NCI-H82 treated with DMSO at 0.1 percent for 48 hours (cell line): ENCODE measurements at regions not wholly inside any gene's neighbourhood (a gene's known extent, or its start where the extent isn't known, plus 50 kb on each side); places are given as distances from the start of the nearest gene placed in this dataset.

Experiments
- DNase-seq: peaks from one replicate; lab custom pipeline; 2025; ENCODE audit not compliant: unreplicated experiment; lab: John Stamatoyannopoulos, UW

DNA sequence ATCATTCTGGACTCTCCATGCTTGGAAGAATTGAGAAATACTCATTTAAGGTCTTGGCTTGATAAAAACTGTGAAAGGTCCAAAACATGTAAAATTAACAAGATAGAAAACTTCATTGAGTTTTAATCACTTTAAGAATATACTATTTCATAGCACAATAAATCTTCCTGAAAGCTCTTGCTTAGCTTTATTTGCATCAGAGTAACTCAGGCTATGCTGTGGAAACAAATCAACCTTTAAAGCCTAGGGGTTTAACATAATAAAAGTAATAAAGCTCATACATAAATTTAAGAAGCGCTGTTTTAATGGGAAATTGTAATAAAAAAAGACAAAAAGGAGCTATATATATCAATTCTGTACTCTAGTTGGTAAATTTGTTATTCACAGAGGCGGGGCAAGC is 77.2 kb upstream of the PTCHD4 start:
- DNase-seq = no peak

DNA sequence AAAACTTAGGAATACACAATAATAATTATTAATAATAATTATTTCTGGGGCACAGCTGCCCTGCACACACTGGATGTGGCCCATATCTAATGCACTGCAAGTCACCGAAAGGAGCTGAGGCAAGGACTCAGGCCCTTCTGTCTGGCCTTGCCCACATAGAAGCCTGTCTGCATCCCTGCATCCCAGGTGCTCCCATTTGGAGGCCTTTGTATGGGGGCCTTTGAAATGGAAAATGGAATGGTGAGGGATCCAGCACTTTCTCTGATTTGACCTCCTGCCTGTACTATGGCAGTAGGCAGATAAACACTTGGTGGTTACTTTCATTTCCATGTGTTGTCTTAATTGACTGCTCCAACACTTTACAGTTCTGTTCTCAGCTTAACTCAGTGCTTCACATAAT is 75.7 kb upstream of the PTCHD4 start:
- no peak for DNase-seq

DNA sequence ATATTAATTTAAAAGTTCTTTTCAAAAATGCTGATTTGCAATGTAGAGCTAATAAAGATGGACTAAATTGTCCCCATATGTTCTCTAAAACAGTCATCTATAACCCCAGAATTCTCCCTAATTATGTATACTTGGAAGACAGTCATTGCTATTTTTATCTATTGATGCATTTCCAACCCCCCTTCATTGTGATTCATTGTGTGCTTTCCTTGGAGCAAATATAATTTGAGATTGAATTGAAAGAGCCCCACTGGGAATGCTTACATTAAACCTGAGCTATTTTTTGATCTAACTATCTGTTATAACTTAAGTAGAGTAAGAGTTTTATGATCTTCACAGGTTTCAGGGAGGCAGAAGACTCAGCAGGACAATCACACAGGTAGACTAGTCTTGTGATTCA is 73.7 kb upstream of the PTCHD4 start:
- no peak for DNase-seq

DNA sequence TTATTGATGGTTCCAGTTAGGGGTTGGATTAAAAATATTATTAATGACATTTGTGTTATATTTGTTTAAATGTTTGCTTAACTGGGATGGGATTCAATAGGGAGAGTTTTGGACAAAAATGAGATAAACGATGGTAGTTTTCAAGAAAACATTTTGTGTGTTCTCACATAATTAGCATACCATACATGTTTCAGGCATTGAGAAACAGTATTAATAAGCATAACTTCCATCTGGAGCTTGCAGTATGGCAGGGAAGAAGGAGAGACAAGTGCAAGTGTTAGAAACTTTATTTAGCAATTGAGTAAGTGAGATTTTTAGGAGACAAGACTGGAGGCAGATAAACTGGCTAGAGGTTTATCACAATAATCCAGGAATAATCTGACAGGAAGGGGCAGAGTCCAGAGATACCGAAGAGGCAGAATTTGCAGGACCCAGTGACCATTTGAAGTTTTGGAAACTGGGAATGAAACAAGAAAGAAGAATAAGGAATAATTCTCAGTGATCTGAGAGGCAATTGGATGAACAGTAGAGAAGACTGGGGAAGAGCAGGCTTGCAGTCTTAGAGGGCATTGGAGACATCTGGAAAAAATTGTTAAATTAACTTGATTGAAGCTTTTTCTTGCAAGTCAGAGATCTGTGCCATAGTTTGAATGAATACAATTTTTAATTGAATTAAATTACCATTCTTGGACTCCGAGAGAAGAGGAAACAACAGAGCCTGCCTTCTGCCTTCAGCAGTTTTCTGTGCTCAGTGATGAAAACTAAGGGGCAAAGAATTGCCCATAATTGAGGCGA is 73.0 kb upstream of the PTCHD4 start:
- no peak for DNase-seq

DNA sequence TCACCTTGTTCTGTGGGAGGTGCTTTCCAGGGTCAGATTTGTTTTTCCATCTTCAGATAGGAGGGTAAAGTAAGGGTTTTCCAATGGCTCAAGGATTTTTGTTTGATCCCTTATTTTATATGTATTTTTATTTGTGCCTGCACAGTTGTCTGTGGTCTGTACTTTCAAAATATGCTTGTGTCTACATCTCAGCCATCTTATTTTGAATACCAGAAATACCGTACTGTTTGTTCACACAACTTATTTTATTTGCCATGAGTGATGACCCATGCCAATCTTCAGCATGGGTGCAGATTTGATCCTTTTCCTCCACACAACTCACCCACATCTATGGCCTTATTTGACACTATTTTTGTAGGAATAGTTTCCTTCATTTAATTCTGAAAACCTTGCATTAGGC is 72.2 kb upstream of the PTCHD4 start:
- no peak for DNase-seq

DNA sequence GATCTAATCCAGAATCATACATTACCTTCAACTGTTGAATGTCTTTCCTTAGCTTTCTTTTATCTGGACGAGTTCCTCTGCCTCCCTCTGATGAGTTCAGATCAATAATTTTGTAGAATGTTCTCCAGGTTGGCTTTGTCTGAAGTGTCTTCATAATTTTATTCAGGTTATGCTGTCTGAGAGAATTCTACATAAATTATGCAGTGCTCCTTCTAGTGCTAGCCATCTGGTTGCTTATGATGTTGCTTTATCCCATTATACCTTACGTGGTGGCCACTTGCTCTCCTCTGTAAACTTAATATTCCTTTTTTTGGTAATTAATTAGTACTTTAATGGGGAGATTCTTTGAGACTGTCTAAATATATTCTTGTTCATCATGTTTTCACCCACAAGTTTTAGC is 67.7 kb upstream of the PTCHD4 start:
- no peak for DNase-seq

DNA sequence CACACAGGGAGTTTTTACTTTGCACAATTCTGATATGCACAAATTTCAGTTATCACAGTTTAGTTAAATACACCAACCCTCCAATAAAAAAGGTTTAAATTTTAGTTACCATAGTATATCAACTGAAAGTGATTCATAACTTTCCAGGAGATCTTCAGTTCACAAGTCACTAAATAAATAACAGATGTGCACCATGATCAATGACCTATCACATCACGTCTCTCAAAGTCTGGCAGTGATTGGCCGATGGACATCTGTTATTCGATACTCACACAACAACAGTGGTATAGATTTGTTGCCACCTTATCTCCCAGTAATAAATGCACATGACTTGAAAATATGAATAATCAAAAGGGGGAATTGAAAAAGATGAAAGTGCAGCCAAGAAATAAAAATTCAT is 66.8 kb upstream of the PTCHD4 start:
- no peak for DNase-seq

DNA sequence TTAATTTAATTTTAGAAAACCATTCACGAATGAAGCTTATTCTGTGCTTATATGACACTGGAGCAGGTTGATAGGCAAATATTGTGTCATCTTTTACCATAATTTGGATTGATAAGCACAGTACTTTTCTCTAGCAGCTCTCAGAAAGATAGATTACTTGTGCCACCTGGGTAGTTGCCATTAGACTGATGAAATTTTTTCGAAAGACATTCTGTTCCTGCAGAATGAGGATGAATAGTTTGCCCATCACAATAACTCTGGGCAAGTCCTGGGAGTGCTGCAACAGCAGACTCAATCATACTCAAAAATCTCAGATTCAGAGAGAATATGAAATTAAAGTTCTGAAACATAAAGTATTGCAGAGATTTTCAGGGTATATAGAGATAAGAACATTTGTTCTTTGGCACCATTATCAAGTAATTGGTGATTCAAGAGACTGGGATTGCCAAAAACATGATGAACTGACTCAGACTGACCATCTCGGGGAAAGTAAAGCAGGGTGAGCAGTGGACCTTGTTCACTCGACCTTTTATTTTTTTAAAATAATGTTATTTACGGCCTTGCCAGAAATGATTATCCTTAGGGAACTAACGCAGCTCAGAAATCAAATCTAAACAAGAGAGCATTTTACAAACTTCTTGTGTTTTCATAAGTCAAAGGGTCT is 65.8 kb upstream of the PTCHD4 start:
- no peak for DNase-seq

DNA sequence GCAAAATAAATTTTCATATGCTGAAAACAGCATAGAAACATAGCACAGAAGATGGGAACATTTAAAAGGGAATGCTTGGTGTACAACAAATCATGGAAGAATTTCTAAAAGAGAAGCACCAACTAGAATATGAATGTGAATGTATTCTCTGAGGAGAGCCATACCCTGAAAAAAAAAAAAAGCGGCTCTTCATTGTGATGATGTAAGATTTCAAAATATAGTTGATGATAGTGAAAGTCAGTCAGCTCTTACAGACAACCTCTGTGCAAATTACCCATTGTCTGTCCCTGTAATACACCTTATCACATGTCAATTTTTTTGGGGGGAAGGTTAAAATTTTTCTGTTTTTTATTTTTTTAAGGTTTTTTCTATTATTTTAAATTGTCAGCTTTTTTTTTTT is 58.6 kb upstream of the PTCHD4 start:
- DNase-seq = no peak
